BJ (cell line): ENCODE measurements at regions not wholly inside any gene's neighbourhood (a gene's known extent, or its start where the extent isn't known, plus 50 kb on each side); places are given as distances from the start of the nearest gene placed in this dataset.

Source experiments
- CTCF ChIA-PET: fragments of 350-600 bp; formaldehyde crosslinking; extraction: SDS; loops from one replicate; lab custom pipeline; 2021; ENCODE audit warnings: antibody characterized with exemption, inconsistent platforms; lab: Yijun Ruan, JAX
- POLR2A ChIA-PET: fragments of 300-600 bp; sonication (Branson Sonifier 250); formaldehyde crosslinking; extraction: SDS; loops from one replicate; lab custom pipeline; 2021; ENCODE audit warnings: antibody characterized with exemption; lab: Charles Lee
- DNase-seq: peaks from one replicate; pipeline ENCODE4 v3.0.0-alpha.2; 2011; ENCODE audit warnings: low read depth
- H3K27me3 ChIP-seq: 2 replicates; pipeline ENCODE4 v1.6.0; 2011; ENCODE audit warnings: low read length; ENCODE audit not compliant: control insufficient read depth, insufficient read depth
- H3K36me3 ChIP-seq: 2 replicates; pipeline ENCODE4 v1.5.1; 2011; ENCODE audit warnings: low read length; ENCODE audit not compliant: control insufficient read depth, insufficient read depth
- H3K4me3 ChIP-seq: 2 replicates; pipeline ENCODE4 v1.5.1; 2011; ENCODE audit warnings: low read depth, mild to moderate bottlenecking, control low read depth, low read length
- TF ChIP-seq, protein P1 (sequence below): IDR thresholded peaks from 2 replicates; pipeline ENCODE4 v1.5.1; 2011; ENCODE audit warnings: low read depth, mild to moderate bottlenecking, control low read depth, inconsistent platforms, low read length, moderate library complexity; ENCODE audit not compliant: insufficient read depth

DNA sequence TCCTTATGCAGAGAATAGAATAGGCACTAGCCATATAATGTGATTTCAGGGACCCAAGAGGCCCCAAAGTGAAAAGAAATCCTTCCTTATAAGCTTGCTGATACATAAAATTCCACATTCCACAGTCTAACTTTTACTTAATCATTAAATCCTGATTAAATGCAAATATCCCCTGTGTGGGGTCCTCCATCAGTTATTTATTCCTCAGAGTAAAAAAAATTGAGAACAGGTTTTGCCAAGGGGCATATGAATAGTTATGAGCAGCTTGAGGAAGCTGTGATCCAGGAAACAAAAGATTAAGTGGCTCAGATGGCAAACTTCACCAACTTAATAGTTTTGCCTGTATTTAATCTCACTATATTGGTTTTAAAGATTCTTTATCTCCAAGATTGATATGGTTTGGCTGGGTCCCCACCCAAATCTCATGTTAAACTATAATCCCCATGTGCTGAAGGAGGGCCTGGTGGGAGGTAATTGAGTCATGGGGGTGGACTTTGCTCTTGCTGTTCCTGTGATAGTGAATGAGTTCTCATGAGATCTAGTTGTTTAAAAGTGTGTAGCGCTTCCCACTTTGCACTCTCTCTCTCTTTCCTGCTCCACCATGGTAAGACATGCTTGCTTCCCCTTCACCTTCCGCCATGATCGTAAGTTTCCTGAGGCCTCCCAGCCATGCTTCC lies 324.9 kb downstream of the NPR3 start:
- DNase-seq = no peak
- H3K27me3 ChIP-seq = no peaks in the 10 kb centered on the region
- no peaks in the 10 kb centered on the region for H3K36me3 ChIP-seq
- ChIA-PET CTCF (no interaction called here), POLR2A (no interaction called here)
- TF ChIP-seq, protein P1, sequence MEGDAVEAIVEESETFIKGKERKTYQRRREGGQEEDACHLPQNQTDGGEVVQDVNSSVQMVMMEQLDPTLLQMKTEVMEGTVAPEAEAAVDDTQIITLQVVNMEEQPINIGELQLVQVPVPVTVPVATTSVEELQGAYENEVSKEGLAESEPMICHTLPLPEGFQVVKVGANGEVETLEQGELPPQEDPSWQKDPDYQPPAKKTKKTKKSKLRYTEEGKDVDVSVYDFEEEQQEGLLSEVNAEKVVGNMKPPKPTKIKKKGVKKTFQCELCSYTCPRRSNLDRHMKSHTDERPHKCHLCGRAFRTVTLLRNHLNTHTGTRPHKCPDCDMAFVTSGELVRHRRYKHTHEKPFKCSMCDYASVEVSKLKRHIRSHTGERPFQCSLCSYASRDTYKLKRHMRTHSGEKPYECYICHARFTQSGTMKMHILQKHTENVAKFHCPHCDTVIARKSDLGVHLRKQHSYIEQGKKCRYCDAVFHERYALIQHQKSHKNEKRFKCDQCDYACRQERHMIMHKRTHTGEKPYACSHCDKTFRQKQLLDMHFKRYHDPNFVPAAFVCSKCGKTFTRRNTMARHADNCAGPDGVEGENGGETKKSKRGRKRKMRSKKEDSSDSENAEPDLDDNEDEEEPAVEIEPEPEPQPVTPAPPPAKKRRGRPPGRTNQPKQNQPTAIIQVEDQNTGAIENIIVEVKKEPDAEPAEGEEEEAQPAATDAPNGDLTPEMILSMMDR = no peak
- H3K4me3 ChIP-seq = no peak overlapping the region

DNA sequence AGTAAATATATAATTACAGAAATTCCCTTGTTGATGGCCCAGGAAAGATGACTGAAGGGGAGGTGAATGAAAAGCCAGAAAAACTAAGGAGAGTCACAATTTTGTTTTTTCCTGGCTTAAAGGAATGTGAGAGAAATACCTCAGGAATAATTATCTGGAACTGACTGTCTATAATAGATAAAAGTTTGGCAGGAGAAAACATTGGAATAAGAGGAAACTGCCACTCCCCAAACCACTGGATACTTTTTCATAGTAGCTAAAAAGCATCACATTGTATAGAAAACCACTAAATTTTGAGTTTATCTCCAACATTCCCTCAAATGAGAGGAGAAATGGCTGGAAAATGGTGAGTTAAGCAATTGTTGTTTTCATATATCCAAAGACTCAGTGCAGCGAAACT lies 326.0 kb downstream of the NPR3 start:
- TF ChIP-seq, protein P1 = no peak
- H3K4me3 ChIP-seq = no peak overlapping the region
- POLR2A ChIA-PET = no interaction called here
- H3K36me3 ChIP-seq = no peaks in the 10 kb centered on the region
- H3K27me3 ChIP-seq = no peaks in the 10 kb centered on the region
- CTCF ChIA-PET = interaction anchor here (1.1 kb wide), 1 partner anchor 12 kb away, joined by 3 read pairs; no protein-coding TSS in a partner anchor
- no peak for DNase-seq

DNA sequence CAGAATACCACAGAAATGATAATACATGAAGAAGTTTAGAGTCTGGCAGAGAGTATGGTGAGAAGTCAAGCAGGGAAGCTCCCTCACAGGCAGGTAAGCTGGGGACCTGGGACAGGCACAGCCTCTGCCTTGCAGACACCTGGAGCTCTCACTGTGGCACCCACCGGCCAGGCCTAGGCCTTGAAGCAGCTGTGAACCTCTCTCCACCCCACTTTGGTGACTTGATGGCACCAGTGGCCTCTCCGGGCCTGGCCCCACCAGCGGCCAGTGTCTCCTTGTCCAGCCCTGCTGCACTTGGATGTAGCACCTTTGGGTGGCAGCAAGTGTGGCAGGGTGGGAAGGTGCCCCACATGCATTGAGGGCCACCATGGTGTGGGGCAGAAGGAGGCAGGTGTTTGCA lies 330.5 kb downstream of the NPR3 start:
- CTCF ChIA-PET = no interaction called here
- Histone ChIP-seq H3K27me3 (no peaks in the 10 kb centered on the region), H3K4me3 (no peak overlapping the region), H3K36me3 (no peaks in the 10 kb centered on the region)
- POLR2A ChIA-PET = no interaction called here
- DNase-seq = no peak
- TF ChIP-seq, protein P1 = no peak

DNA sequence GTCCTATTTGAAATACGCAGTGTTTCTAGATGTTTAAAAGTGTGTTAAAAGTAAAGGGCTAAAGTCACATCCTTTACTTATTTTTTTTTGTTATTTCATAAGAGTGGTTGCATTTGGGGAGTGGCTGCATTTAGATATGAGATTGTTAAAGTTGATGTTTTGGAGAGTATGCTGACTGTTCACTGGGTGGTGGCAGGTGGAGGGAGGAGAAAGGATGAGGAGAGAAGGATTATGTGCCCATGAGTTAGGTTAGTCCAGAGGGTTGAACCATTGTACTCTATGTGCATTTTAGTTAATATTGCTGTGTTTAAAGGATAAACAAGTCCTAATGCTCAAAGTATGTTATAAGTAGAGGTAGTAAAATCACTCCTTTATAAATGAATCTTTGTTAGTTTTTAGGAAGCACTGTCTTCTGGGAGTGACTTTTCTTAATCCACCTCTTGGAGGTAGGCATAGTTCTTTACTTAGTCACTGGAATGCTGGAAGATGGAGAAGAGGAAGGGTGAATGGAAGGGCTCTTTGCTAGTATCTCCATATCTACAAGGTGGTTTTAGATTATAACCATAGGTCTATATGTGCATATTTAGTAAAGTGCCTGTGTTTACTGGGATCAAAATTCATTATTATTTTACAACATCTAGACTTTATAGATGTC lies 332.3 kb downstream of the NPR3 start:
- Histone ChIP-seq H3K4me3 (no peak overlapping the region), H3K36me3 (no peaks in the 10 kb centered on the region), H3K27me3 (no peaks in the 10 kb centered on the region)
- CTCF ChIA-PET = no interaction called here
- POLR2A ChIA-PET = no interaction called here
- TF ChIP-seq, protein P1 = no peak
- no peak for DNase-seq

DNA sequence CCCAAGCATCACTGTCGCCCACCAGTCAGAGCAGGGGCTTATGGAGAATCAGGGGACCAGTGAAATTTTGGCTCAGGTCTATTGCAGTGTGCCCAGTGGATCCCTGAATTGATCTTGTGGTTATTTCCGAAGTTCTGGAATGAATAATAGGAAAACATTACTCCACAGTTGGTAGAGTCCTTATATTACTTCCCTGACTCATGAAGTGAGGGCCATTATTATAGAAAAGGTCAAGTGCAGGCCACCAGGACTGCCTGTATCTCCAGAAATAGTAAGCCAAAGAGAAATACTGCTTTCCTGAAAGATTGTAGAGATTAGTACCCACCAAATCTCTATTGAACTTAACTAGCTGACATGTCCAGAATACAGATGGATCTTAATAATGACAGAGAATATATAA lies 335.0 kb downstream of the NPR3 start:
- CTCF ChIA-PET = no interaction called here
- DNase-seq = no peak
- Histone ChIP-seq H3K4me3 (no peak overlapping the region), H3K27me3 (no peaks in the 10 kb centered on the region), H3K36me3 (no peaks in the 10 kb centered on the region)
- TF ChIP-seq, protein P1 = no peak
- POLR2A ChIA-PET = no interaction called here
